CD14-positive monocyte (primary cell): ENCODE measurements at regions not wholly inside any gene's neighbourhood (a gene's known extent, or its start where the extent isn't known, plus 50 kb on each side); places are given as distances from the start of the nearest gene placed in this dataset.

Experiments used
- DNase-seq, 3 donors: peaks; one replicate each; pipeline ENCODE4 v3.0.0-alpha.2; 2011 to 2022
- H2AFZ ChIP-seq: 2 replicates; pipeline ENCODE4 v1.6.0; 2012; ENCODE audit warnings: mild to moderate bottlenecking, low read depth, low read length, inconsistent platforms; ENCODE audit not compliant: insufficient read depth, poor library complexity, severe bottlenecking
- H3K27ac ChIP-seq, 2 donors: 1 replicate in 1 of 2; 2 replicates in 1 of 2; pipeline ENCODE4 v1.5.1; 2012 to 2013; ENCODE audit warnings: low read length in 2 of 2, control low read depth in 1 of 2, inconsistent platforms in 1 of 2, low read depth in 1 of 2, mild to moderate bottlenecking in 1 of 2
- H3K27me3 ChIP-seq, 2 donors: one replicate each; pipeline versions ENCODE4 v1.6.0 to v1.6.1; 2011 to 2013; ENCODE audit warnings: low read length in 2 of 2; ENCODE audit not compliant: control insufficient read depth in 2 of 2, insufficient read depth in 2 of 2
- H3K36me3 ChIP-seq, 2 donors: replicated peaks in 1 of 2; 1 replicate in 1 of 2; 2 replicates in 1 of 2; pipeline versions ENCODE4 v1.5.1 to v1.6.1; 2012 to 2013; ENCODE audit warnings: low read length in 2 of 2, control low read depth in 1 of 2, inconsistent platforms in 1 of 2, mild to moderate bottlenecking in 1 of 2; ENCODE audit not compliant: insufficient read depth in 2 of 2, control insufficient read depth in 1 of 2
- H3K4me1 ChIP-seq, 2 donors: 1 replicate in 1 of 2; 2 replicates in 1 of 2; pipeline versions ENCODE4 v1.5.1 to v1.6.1; 2012 to 2013; ENCODE audit warnings: low read length in 2 of 2, control low read depth in 1 of 2, inconsistent platforms in 1 of 2, mild to moderate bottlenecking in 1 of 2, moderate library complexity in 1 of 2; ENCODE audit not compliant: insufficient read depth in 2 of 2, control insufficient read depth in 1 of 2
- H3K4me2 ChIP-seq: replicated peaks from 2 replicates; pipeline ENCODE3; 2012; ENCODE audit warnings: low read length, moderate library complexity, mild to moderate bottlenecking; ENCODE audit not compliant: poor library complexity, severe bottlenecking; ENCODE audit errors: extremely low read depth
- H3K4me3 ChIP-seq, 3 experiments: fragments of 200-600 bp in 1 of 3; sonication (generic) in 1 of 3; replicated peaks in 1 of 3; 1 replicate in 2 of 3; 2 replicates in 1 of 3; pipeline ENCODE4 v1.5.1; 2011 to 2013; ENCODE audit warnings: low read length in 3 of 3, mild to moderate bottlenecking in 3 of 3, control low read depth in 2 of 3, low read depth in 2 of 3, inconsistent platforms in 1 of 3, moderate library complexity in 1 of 3
- H3K79me2 ChIP-seq: 2 replicates; pipeline ENCODE4 v1.6.0; 2012; ENCODE audit warnings: mild to moderate bottlenecking, control low read depth, inconsistent platforms, low read length, moderate library complexity; ENCODE audit not compliant: insufficient read depth
- H3K9ac ChIP-seq: 2 replicates; pipeline ENCODE4 v1.6.0; 2017; ENCODE audit warnings: low read length, mild to moderate bottlenecking; ENCODE audit not compliant: insufficient read depth, poor library complexity, severe bottlenecking
- H3K9me3 ChIP-seq, 2 donors: replicated peaks in 1 of 2; 1 replicate in 1 of 2; 2 replicates in 1 of 2; pipeline versions ENCODE4 v1.5.1 to v1.6.1; 2012 to 2013; ENCODE audit warnings: low read length in 2 of 2, control low read depth in 1 of 2; ENCODE audit not compliant: control insufficient read depth in 1 of 2, insufficient read depth in 1 of 2
- H4K20me1 ChIP-seq: 2 replicates; pipeline ENCODE4 v1.6.0; 2012; ENCODE audit warnings: mild to moderate bottlenecking, low read length, control low read depth, moderate library complexity; ENCODE audit not compliant: insufficient read depth
- H3K27ac Mint-ChIP-seq, 7 donors: one replicate each; pipeline ENCODE4 v1.8.0; 2020; ENCODE audit warnings: mild to moderate bottlenecking in 7 of 7, mixed read lengths in 7 of 7, moderate library complexity in 6 of 7, inconsistent platforms in 2 of 7
- H3K27me3 Mint-ChIP-seq, 3 donors: one replicate each; pipeline ENCODE4 v1.8.0; 2021 to 2022; ENCODE audit warnings: low read depth in 3 of 3, mild to moderate bottlenecking in 3 of 3, mixed read lengths in 3 of 3, moderate library complexity in 3 of 3, inconsistent platforms in 1 of 3
- H3K36me3 Mint-ChIP-seq, 2 donors: one replicate each; pipeline ENCODE4 v1.8.0; 2020; ENCODE audit warnings: mixed read lengths in 2 of 2, inconsistent platforms in 1 of 2, mild to moderate bottlenecking in 1 of 2
- H3K4me1 Mint-ChIP-seq: one replicate; pipeline ENCODE4 v1.8.0; 2020; ENCODE audit warnings: mild to moderate bottlenecking, mixed read lengths
- H3K4me3 Mint-ChIP-seq, 2 donors: one replicate each; pipeline ENCODE4 v1.8.0; 2020; ENCODE audit warnings: mild to moderate bottlenecking in 2 of 2, mixed read lengths in 2 of 2, moderate library complexity in 1 of 2
- H3K9me3 Mint-ChIP-seq, 7 donors: one replicate each; pipeline ENCODE4 v1.8.0; 2020 to 2022; ENCODE audit warnings: mixed read lengths in 7 of 7, mild to moderate bottlenecking in 6 of 7, moderate library complexity in 6 of 7, inconsistent platforms in 2 of 7
- WGBS: methylation state at CpG from one replicate; pipeline ENCODE4 v1.1.5; 2013; ENCODE audit warnings: missing lambda C conversion rate; ENCODE audit not compliant: insufficient coverage; 5-methylcytosine and 5-hydroxymethylcytosine counted together
- intact Hi-C, 2 donors: fragments of 100-400 bp; cut with micrococcal nuclease; formaldehyde crosslinking; loops; one replicate each; pipeline versions ENCODE4 v1.15.0 to v1.15.1; 2023
- TF ChIP-seq, protein P1 (sequence below): fragments of 200-600 bp; IDR thresholded peaks from one replicate; pipeline ENCODE4 v1.8.0; 2022; ENCODE audit warnings: antibody characterized with exemption, mild to moderate bottlenecking

- Mint-ChIP-seq H3K27ac (no peak overlapping the region), H3K27me3 (peaks cover 0 to 2% (median 0%) of the 10 kb centered on the region in 3 donors), H3K36me3 (no peaks in the 10 kb centered on the region), H3K9me3 (peaks cover 0 to 2% (median 0%) of the 10 kb centered on the region in 7 donors), H3K4me1 (no peaks in the 10 kb centered on the region), H3K4me3 (no peak overlapping the region)
- TF ChIP-seq, protein P1, sequence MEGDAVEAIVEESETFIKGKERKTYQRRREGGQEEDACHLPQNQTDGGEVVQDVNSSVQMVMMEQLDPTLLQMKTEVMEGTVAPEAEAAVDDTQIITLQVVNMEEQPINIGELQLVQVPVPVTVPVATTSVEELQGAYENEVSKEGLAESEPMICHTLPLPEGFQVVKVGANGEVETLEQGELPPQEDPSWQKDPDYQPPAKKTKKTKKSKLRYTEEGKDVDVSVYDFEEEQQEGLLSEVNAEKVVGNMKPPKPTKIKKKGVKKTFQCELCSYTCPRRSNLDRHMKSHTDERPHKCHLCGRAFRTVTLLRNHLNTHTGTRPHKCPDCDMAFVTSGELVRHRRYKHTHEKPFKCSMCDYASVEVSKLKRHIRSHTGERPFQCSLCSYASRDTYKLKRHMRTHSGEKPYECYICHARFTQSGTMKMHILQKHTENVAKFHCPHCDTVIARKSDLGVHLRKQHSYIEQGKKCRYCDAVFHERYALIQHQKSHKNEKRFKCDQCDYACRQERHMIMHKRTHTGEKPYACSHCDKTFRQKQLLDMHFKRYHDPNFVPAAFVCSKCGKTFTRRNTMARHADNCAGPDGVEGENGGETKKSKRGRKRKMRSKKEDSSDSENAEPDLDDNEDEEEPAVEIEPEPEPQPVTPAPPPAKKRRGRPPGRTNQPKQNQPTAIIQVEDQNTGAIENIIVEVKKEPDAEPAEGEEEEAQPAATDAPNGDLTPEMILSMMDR = no peak
- Histone ChIP-seq H3K4me2 (no peak overlapping the region), H3K36me3 (no peaks in the 10 kb centered on the region), H3K4me1 (no peaks in the 10 kb centered on the region), H3K27me3 (no peaks in the 10 kb centered on the region), H3K79me2 (no peaks in the 10 kb centered on the region), H3K4me3 (no peak overlapping the region), H3K27ac (no peak overlapping the region), H2AFZ (no peak overlapping the region), H3K9me3 (no peaks in the 10 kb centered on the region), H3K9ac (no peak overlapping the region), H4K20me1 (no peaks in the 10 kb centered on the region)
- DNase-seq = no peak
- WGBS = no CpG with 5 or more reads among the region's 2 CpGs
- intact Hi-C loops = no loop called here
Observed at GRCh38 chr20:11496380-11496779, 421.3 kb upstream of the BTBD3 start.

- Mint-ChIP-seq H3K27ac (no peak overlapping the region), H3K36me3 (no peaks in the 10 kb centered on the region), H3K9me3 (peaks cover 0 to 2% (median 0%) of the 10 kb centered on the region in 7 donors), H3K4me1 (no peaks in the 10 kb centered on the region), H3K27me3 (peaks cover 0 to 2% (median 0%) of the 10 kb centered on the region in 3 donors), H3K4me3 (no peak overlapping the region)
- no peak overlapping the region for H3K4me3 ChIP-seq
- H3K9me3 ChIP-seq = no peaks in the 10 kb centered on the region
- TF ChIP-seq, protein P1 = no peak
- no peak for DNase-seq
- no peaks in the 10 kb centered on the region for H3K27me3 ChIP-seq
- no CpG with 5 or more reads among the region's 1 CpG for WGBS
- H3K9ac ChIP-seq = no peak overlapping the region
- H3K27ac ChIP-seq = no peak overlapping the region
- no peak overlapping the region for H2AFZ ChIP-seq
- intact Hi-C loops = no loop called here
- H3K79me2 ChIP-seq = no peaks in the 10 kb centered on the region
- no peak overlapping the region for H3K4me2 ChIP-seq
- no peaks in the 10 kb centered on the region for H3K4me1 ChIP-seq
- no peaks in the 10 kb centered on the region for H4K20me1 ChIP-seq
- no peaks in the 10 kb centered on the region for H3K36me3 ChIP-seq
Observed at GRCh38 chr20:11497545-11497944, 420.1 kb upstream of the BTBD3 start.
